HG03095 (cell line): ENCODE measurements at regions not wholly inside any gene's neighbourhood (a gene's known extent, or its start where the extent isn't known, plus 50 kb on each side); places are given as distances from the start of the nearest gene placed in this dataset.
"Not testable (repeated sequence)": the region's sequence is repeated elsewhere in the genome, so short reads cannot be mapped to it uniquely, and the experiment has no call there.

Experiments
- ATAC-seq: cut with Tn5 transposase; IDR thresholded peaks from one replicate; pipeline ENCODE4 v1.9.1; 2021; ENCODE audit warnings: moderate library complexity; ENCODE audit not compliant: unreplicated experiment

GRCh38 chr5:17816944-17817343, 182.7 kb downstream of the TAF11L14 start:
- no peak for ATAC-seq

- ATAC-seq = no peak
These were observed 183.7 kb downstream of the TAF11L14 start for GRCh38 chr5:17817990-17818389.

- no peak for ATAC-seq
These were observed 185.5 kb downstream of the TAF11L14 start for GRCh38 chr5:17819783-17820182.

- ATAC-seq = no peak
These were observed 194.4 kb downstream of the TAF11L14 start for GRCh38 chr5:17828681-17829080.

- ATAC-seq = no peak
These were observed 195.2 kb downstream of the TAF11L14 start for GRCh38 chr5:17829456-17829855.

- no peak for ATAC-seq
These were observed 197.0 kb downstream of the TAF11L14 start for GRCh38 chr5:17831279-17831678.

GRCh38 chr5:17832949-17833745, 198.9 kb downstream of the TAF11L14 start:
- ATAC-seq = no peak

- ATAC-seq = no peak
These were observed 203.5 kb downstream of the TAF11L14 start for GRCh38 chr5:17837757-17838156.

GRCh38 chr5:17838469-17838868, 204.2 kb downstream of the TAF11L14 start:
- ATAC-seq = no peak

GRCh38 chr5:17839848-17840247, 205.6 kb downstream of the TAF11L14 start:
- ATAC-seq = no peak

GRCh38 chr5:17846496-17846895, 212.2 kb downstream of the TAF11L14 start:
- no peak for ATAC-seq

- no peak for ATAC-seq
These were observed 213.0 kb downstream of the TAF11L14 start for GRCh38 chr5:17847286-17847685.

GRCh38 chr5:17852111-17852510, 217.9 kb downstream of the TAF11L14 start:
- no peak for ATAC-seq

GRCh38 chr5:17852740-17853139, 218.5 kb downstream of the TAF11L14 start:
- no peak for ATAC-seq

GRCh38 chr5:17854901-17855300, 220.6 kb downstream of the TAF11L14 start:
- ATAC-seq = no peak

GRCh38 chr5:17860660-17861315, 226.5 kb downstream of the TAF11L14 start:
- no peak for ATAC-seq

- not testable (repeated sequence) for ATAC-seq
These were observed 230.6 kb downstream of the TAF11L14 start for GRCh38 chr5:17864903-17865302.

- not testable (repeated sequence) for ATAC-seq
These were observed 231.7 kb downstream of the TAF11L14 start for GRCh38 chr5:17865966-17866365.

- no peak for ATAC-seq
These were observed 237.9 kb downstream of the TAF11L14 start for GRCh38 chr5:17872204-17872603.

- no peak for ATAC-seq
These were observed 244.3 kb downstream of the TAF11L14 start for GRCh38 chr5:17878541-17878940.

GRCh38 chr5:17879276-17879675, 245.0 kb downstream of the TAF11L14 start:
- no peak for ATAC-seq

- ATAC-seq = no peak
These were observed 246.6 kb downstream of the TAF11L14 start for GRCh38 chr5:17880869-17881268.
